ENCODE measurements at regions not wholly inside any gene's neighbourhood (a gene's known extent, or its start where the extent isn't known, plus 50 kb on each side); places are given as distances from the start of the nearest gene placed in this dataset.

DNA sequence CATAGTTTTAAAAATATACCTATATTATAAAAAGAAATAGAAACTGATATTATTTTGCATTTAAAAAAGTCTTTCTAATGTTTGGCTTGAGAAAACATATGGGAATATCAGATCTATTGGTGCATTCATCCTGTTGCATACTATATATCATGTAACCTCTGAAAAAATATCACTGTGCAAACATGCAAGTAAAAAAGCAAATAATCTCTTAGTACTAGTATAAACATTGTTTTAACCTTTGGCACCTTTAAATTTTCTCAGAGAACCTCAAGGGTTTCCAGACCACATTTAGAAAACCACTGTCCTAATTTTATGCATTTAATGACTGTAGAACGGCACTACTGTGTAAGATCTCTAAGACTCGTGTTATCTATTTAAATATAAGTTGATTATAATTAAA, 416.8 kb downstream of the LRFN5 start:
- CTCF ChIA-PET: no interaction called here
- 0 out of 3 replicates have a peak, but pooled peaks cover 3% of the 10 kb centered on the region for H3K9me3 ChIP-seq
- H3K4me1 ChIP-seq: no peaks in the 10 kb centered on the region
- POLR2A ChIA-PET: no interaction called here
- ATAC-seq (no peak), DNase-seq (ENCODE audit: low read depth in 1 of 2, low spot score in 1 of 2) (no peak), FAIRE-seq (no peak)
- no peak overlapping the region for H3K4me3 ChIP-seq
- TF ChIP-seq POLR2AphosphoS2 (conservative IDR thresholded peaks at IDR 0.05; ENCODE audit: low read length): no peak
- no peak for TF ChIP-seq KDM1A (IDR thresholded peaks at IDR 0.05; ENCODE audit: low read depth)
- no peak for TF ChIP-seq CEBPB (IDR thresholded peaks at IDR 0.05)
- TF ChIP-seq FOXS1 (CRISPR knock-in tag; IDR thresholded peaks at IDR 0.05): no peak
- no peak for TF ChIP-seq CBX8 (IDR thresholded peaks at IDR 0.05)
- no peak for TF ChIP-seq RFX5 (IDR thresholded peaks at IDR 0.05)
- no peak for TF ChIP-seq EHMT2 (IDR thresholded peaks at IDR 0.05; ENCODE audit: low read depth)
- TF ChIP-seq, protein P1, sequence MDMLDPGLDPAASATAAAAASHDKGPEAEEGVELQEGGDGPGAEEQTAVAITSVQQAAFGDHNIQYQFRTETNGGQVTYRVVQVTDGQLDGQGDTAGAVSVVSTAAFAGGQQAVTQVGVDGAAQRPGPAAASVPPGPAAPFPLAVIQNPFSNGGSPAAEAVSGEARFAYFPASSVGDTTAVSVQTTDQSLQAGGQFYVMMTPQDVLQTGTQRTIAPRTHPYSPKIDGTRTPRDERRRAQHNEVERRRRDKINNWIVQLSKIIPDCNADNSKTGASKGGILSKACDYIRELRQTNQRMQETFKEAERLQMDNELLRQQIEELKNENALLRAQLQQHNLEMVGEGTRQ (IDR thresholded peaks at IDR 0.05): no peak
- TF ChIP-seq CHD4 (IDR thresholded peaks at IDR 0.05; ENCODE audit: borderline replicate concordance): no peak
- no peak for TF ChIP-seq ZSCAN20 (CRISPR knock-in tag; IDR thresholded peaks at IDR 0.05)
- TF ChIP-seq HOXB13 (CRISPR knock-in tag; IDR thresholded peaks at IDR 0.05; ENCODE audit: low read depth): no peak
- TF ChIP-seq, protein P2, sequence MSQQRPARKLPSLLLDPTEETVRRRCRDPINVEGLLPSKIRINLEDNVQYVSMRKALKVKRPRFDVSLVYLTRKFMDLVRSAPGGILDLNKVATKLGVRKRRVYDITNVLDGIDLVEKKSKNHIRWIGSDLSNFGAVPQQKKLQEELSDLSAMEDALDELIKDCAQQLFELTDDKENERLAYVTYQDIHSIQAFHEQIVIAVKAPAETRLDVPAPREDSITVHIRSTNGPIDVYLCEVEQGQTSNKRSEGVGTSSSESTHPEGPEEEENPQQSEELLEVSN (IDR thresholded peaks at IDR 0.05; ENCODE audit: borderline replicate concordance, low read depth): no peak
- no peak for TF ChIP-seq RAD21 (conservative IDR thresholded peaks at IDR 0.05 in 1 of 2, IDR thresholded peaks at IDR 0.05 in 1 of 2)
- TF ChIP-seq, protein P3, sequence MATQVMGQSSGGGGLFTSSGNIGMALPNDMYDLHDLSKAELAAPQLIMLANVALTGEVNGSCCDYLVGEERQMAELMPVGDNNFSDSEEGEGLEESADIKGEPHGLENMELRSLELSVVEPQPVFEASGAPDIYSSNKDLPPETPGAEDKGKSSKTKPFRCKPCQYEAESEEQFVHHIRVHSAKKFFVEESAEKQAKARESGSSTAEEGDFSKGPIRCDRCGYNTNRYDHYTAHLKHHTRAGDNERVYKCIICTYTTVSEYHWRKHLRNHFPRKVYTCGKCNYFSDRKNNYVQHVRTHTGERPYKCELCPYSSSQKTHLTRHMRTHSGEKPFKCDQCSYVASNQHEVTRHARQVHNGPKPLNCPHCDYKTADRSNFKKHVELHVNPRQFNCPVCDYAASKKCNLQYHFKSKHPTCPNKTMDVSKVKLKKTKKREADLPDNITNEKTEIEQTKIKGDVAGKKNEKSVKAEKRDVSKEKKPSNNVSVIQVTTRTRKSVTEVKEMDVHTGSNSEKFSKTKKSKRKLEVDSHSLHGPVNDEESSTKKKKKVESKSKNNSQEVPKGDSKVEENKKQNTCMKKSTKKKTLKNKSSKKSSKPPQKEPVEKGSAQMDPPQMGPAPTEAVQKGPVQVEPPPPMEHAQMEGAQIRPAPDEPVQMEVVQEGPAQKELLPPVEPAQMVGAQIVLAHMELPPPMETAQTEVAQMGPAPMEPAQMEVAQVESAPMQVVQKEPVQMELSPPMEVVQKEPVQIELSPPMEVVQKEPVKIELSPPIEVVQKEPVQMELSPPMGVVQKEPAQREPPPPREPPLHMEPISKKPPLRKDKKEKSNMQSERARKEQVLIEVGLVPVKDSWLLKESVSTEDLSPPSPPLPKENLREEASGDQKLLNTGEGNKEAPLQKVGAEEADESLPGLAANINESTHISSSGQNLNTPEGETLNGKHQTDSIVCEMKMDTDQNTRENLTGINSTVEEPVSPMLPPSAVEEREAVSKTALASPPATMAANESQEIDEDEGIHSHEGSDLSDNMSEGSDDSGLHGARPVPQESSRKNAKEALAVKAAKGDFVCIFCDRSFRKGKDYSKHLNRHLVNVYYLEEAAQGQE (IDR thresholded peaks at IDR 0.05): no peak
- TF ChIP-seq BHLHE40 (IDR thresholded peaks at IDR 0.05; ENCODE audit: low read depth, low read length): no peak
- no peak for TF ChIP-seq ZC3H11A (IDR thresholded peaks at IDR 0.05)
- no peak for TF ChIP-seq HEYL (CRISPR knock-in tag; IDR thresholded peaks at IDR 0.05)
- TF ChIP-seq TFCP2L1 (CRISPR knock-in tag; IDR thresholded peaks at IDR 0.05): no peak
- TF ChIP-seq HOXB5 (CRISPR knock-in tag; IDR thresholded peaks at IDR 0.05): no peak
- no peak for TF ChIP-seq CBX2 (IDR thresholded peaks at IDR 0.05; ENCODE audit: borderline replicate concordance, low read depth)
- 49% methylated on average over 2 of the region's 2 CpGs for WGBS (ENCODE audit: missing lambda C conversion rate)
- no peak overlapping the region for H3K4me2 ChIP-seq
- H3K27ac ChIP-seq: no peak overlapping the region

DNA sequence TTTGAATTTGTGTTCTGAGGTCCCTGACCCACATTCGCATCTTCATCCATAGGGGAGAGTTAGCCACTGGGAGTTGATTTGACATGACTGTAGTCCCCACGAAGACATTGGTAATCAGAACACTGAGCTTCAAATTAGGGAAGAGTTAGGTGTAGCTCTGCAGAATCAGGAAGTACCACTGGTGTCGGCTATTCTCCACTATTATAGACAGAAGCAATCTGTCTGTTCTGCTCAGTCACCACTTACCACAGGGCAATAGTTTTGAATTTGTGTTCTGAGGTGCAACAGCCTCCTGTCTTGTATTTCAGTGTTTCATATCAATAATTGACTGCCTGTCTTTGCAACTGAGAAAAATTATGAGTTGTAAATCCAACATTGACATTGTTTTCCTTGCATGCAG, 407.6 kb downstream of the LRFN5 start:
- Histone ChIP-seq H3K9me3 (no peaks in the 10 kb centered on the region), H3K27ac (no peak overlapping the region), H3K4me3 (no peak overlapping the region), H3K4me2 (no peak overlapping the region), H3K4me1 (no peaks in the 10 kb centered on the region)
- ChIA-PET CTCF (no interaction called here), POLR2A (no interaction called here)
- ATAC-seq: no peak
- TF ChIP-seq RARB (CRISPR knock-in tag; IDR thresholded peaks at IDR 0.05) (no peak), CHD2 (IDR thresholded peaks at IDR 0.05; ENCODE audit: low read length, partially characterized antibody) (no peak), CBX2 (IDR thresholded peaks at IDR 0.05; ENCODE audit: borderline replicate concordance, low read depth) (no peak), HOXA7 (CRISPR knock-in tag; IDR thresholded peaks at IDR 0.05) (no peak), ESRRA (IDR thresholded peaks at IDR 0.05; ENCODE audit: borderline replicate concordance, low read length) (no peak), PHF8 (IDR thresholded peaks at IDR 0.05; ENCODE audit: borderline replicate concordance, low read depth) (no peak)
- 33% methylated on average over 3 of the region's 3 CpGs for WGBS (ENCODE audit: missing lambda C conversion rate)
- no peak for FAIRE-seq
- DNase-seq (ENCODE audit: low read depth in 1 of 2, low spot score in 1 of 2): no peak
